ENCODE measurements at regions not wholly inside any gene's neighbourhood (a gene's known extent, or its start where the extent isn't known, plus 50 kb on each side); places are given as distances from the start of the nearest gene placed in this dataset.

GRCh38 chrX:10828036-10828435 is 207.7 kb upstream of the MID1 start:
- no peak overlapping the region for H3K4me3 ChIP-seq (replicated peaks; ENCODE audit: low read depth, low read length)
- no peak for DNase-seq (ENCODE audit: low read depth)
- no peak for TF ChIP-seq CTCF (IDR thresholded peaks at IDR 0.05; ENCODE audit: low read length, missing control alignments)

DNA sequence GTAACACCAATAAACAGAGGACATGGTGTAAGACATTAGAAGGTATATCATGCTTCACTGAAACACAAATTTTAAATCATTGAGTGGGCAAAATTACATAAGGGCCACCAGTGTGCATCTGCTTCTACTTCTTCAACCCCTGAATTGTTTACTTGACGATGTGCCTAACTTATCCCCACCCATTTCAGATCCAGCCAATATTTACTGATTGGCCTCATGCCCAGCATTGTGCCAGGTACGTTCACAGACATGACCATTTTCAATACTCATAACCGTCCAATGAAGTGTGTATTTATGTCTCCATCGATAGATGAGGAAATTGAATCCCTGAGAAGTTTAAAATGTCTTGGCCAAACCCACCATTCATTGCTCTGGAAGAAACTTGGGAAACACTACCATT is 208.3 kb upstream of the MID1 start:
- no peak for TF ChIP-seq CTCF (IDR thresholded peaks at IDR 0.05; ENCODE audit: low read length, missing control alignments)
- no peak for DNase-seq (ENCODE audit: low read depth)

DNA sequence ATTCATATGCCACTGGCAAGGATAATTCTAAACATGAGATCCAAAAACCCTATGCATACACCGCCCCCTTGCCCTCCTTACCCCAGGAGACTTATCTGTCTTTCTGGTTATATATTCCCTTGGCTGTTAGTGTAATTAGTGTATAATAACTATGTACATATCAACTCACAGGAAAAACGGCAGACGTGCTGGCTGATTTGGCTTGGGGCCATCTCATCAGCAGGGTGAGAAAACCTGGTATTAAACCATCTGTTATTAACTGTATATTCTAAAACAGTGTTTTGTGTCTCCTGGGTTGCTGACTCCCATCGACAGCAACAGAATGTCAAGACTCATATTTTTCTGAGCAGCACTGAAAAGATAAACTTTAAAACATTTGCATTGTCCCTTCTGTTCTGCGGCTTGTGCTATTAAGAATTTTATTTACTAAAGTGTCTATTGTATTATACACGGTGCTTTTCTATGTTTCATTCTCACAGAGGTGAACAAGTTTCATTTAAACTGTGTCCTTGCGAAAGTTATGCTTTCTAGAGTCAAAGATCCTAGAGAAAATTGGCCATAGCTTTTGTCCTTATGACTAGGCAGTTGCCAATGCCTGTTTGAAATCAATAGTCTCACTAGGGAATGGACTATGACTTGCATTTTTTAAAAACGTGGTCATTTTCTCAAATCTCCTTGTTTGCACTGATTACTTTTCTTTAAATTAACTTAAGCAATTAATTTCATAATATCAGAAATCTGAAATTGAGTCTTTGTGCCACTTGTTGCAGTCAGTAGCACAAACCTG is 211.5 kb upstream of the MID1 start:
- no peak overlapping the region for H3K4me3 ChIP-seq (replicated peaks; ENCODE audit: low read depth, low read length)
- no peak for DNase-seq (ENCODE audit: low read depth)
- TF ChIP-seq CTCF (IDR thresholded peaks at IDR 0.05; ENCODE audit: low read length, missing control alignments), result no peak

More for the DNA sequence above, 208.3 kb upstream of the MID1 start:
- H3K4me3 ChIP-seq (replicated peaks; ENCODE audit: low read depth, low read length), result no peak overlapping the region

- no peak overlapping the region for H3K4me3 ChIP-seq (replicated peaks; ENCODE audit: low read depth, low read length)
- DNase-seq (ENCODE audit: low read depth), result no peak
- no peak for TF ChIP-seq CTCF (IDR thresholded peaks at IDR 0.05; ENCODE audit: low read length, missing control alignments)
Measured at GRCh38 chrX:10833299-10834169, 213.1 kb upstream of the MID1 start.

- TF ChIP-seq CTCF (IDR thresholded peaks at IDR 0.05; ENCODE audit: low read length, missing control alignments), result no peak
- no peak overlapping the region for H3K4me3 ChIP-seq (replicated peaks; ENCODE audit: low read depth, low read length)
- peak; percentile 48 for DNase-seq (ENCODE audit: low read depth)
Measured at GRCh38 chrX:10841579-10841978, 221.2 kb upstream of the MID1 start.

DNA sequence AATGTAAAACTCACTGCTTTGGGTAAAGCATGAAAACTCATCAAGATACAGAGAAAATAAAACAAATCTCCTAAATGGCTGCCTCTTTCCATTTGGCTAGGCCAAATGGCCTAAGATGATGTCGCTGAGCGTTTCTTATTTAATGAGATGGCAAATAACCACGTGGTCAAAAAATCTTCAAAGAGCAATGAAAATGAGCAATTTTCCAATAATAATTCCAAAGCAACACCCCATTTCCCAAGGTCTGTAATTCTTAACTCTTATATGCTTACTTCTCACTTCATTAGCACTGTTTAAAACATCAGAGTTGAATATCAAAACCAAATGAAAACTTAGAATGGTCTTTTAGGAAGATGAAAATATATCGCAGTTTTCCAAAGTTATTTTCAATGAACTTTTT is 222.3 kb upstream of the MID1 start:
- no peak for DNase-seq (ENCODE audit: low read depth)
- no peak overlapping the region for H3K4me3 ChIP-seq (replicated peaks; ENCODE audit: low read depth, low read length)
- no peak for TF ChIP-seq CTCF (IDR thresholded peaks at IDR 0.05; ENCODE audit: low read length, missing control alignments)
